ENCODE measurements at regions not wholly inside any gene's neighbourhood (a gene's known extent, or its start where the extent isn't known, plus 50 kb on each side); places are given as distances from the start of the nearest gene placed in this dataset.
"Not testable (repeated sequence)": the region's sequence is repeated elsewhere in the genome, so short reads cannot be mapped to it uniquely, and the experiment has no call there.

DNA sequence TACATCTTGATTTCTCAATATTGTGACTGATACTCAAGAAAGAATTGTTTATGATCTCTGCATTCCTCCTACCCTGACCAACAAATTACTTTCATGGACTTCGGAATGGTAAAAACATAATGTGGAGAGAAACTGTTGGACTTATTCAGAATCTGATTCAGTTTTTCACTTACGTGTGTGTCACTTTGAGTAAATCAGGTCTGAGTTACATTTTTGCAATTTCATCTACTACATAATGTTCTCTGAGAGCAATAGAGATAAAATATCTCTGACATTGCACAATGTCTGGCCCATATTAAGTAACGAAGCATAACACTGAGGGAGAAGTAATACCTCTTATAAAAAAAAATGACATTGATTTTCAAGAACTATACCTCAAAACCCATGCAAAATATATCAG is 1337.9 kb upstream of the CHAC2 start:
- ChIA-PET POLR2A (no interaction called here), CTCF (no interaction called here)
- Mint-ChIP-seq H3K4me3 (no peak overlapping the region), H3K27ac (no peak overlapping the region), H3K9me3 (peaks cover 0 to 24% (median 0%) of the 10 kb centered on the region in 5 donors), H3K27me3 (no peaks in the 10 kb centered on the region), H3K4me1 (no peaks in the 10 kb centered on the region), H3K36me3 (no peaks in the 10 kb centered on the region)
- Histone ChIP-seq H3K4me1 (ENCODE audit: insufficient read depth, low read length) (no peaks in the 10 kb centered on the region), H3K27me3 (ENCODE audit: insufficient read depth, low read length, poor library complexity, severe bottlenecking) (no peaks in the 10 kb centered on the region), H3K27ac (ENCODE audit: low read depth, low read length) (no peak overlapping the region), H3K9me3 (ENCODE audit: low read length) (no peaks in the 10 kb centered on the region), H3K36me3 (ENCODE audit: insufficient read depth, low read length) (no peaks in the 10 kb centered on the region), H3K4me3 (ENCODE audit: low read length) (no peak overlapping the region)
- no peak for DNase-seq

DNA sequence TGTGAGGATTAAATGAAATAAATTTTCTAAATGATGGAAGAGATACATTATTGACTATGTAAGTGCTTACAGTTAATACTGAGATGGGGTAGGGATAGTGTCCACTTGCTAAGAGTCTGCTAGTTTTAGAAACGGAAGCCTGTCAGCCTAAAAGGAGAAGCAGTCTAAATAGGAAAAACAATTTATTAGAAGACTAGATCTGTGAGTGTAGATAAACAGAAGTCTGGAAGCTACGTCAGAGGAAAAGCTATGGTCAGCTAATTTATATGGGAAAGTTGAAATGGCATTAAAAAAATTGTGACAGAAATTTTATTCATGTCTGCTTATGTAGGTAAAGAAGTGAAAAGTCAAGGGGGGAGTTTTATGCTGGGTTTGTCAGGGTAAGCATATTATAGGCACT is 1338.4 kb upstream of the CHAC2 start:
- ChIA-PET CTCF (no interaction called here), POLR2A (no interaction called here)
- no peak overlapping the region for H3K27ac Mint-ChIP-seq
- no peaks in the 10 kb centered on the region for H3K27me3 ChIP-seq (ENCODE audit: insufficient read depth, low read length, poor library complexity, severe bottlenecking)
- peaks cover 0 to 24% (median 0%) of the 10 kb centered on the region in 5 donors for H3K9me3 Mint-ChIP-seq
- no peaks in the 10 kb centered on the region for H3K9me3 ChIP-seq (ENCODE audit: low read length)
- no peaks in the 10 kb centered on the region for H3K36me3 Mint-ChIP-seq
- no peak overlapping the region for H3K27ac ChIP-seq (ENCODE audit: low read depth, low read length)
- H3K4me3 Mint-ChIP-seq = no peak overlapping the region
- H3K4me1 Mint-ChIP-seq = no peaks in the 10 kb centered on the region
- no peaks in the 10 kb centered on the region for H3K27me3 Mint-ChIP-seq
- no peak for DNase-seq
- H3K4me1 ChIP-seq (ENCODE audit: insufficient read depth, low read length) = no peaks in the 10 kb centered on the region
- no peak overlapping the region for H3K4me3 ChIP-seq (ENCODE audit: low read length)
- H3K36me3 ChIP-seq (ENCODE audit: insufficient read depth, low read length) = no peaks in the 10 kb centered on the region

DNA sequence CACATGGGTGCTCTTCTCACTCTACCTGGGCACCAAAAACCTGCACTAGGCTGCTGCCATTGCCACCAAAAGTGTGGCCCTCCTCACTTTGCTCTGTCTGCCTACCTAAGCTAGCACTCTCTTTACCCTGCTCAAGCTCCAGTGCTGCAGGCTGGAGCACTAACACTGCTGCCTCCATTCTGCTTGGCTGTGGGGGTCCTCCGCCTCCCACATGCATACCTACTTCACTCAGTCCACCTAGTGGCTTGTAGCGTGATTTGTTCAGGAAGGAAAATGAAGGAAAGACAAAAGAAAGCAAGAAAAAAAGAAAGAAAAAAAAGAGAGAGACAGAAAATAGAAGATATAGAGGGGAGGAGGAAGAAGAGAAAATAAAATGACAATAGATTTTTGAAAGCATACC is 1339.4 kb upstream of the CHAC2 start:
- Mint-ChIP-seq H3K4me1 (no peaks in the 10 kb centered on the region), H3K27ac (no peak overlapping the region), H3K4me3 (no peak overlapping the region), H3K9me3 (peaks cover 0 to 27% (median 0%) of the 10 kb centered on the region in 5 donors), H3K36me3 (no peaks in the 10 kb centered on the region), H3K27me3 (no peaks in the 10 kb centered on the region)
- Histone ChIP-seq H3K36me3 (ENCODE audit: insufficient read depth, low read length) (no peaks in the 10 kb centered on the region), H3K4me3 (ENCODE audit: low read length) (no peak overlapping the region), H3K4me1 (ENCODE audit: insufficient read depth, low read length) (no peaks in the 10 kb centered on the region), H3K27me3 (ENCODE audit: insufficient read depth, low read length, poor library complexity, severe bottlenecking) (no peaks in the 10 kb centered on the region), H3K27ac (ENCODE audit: low read depth, low read length) (no peak overlapping the region), H3K9me3 (ENCODE audit: low read length) (no peaks in the 10 kb centered on the region)
- ChIA-PET POLR2A (no interaction called here), CTCF (no interaction called here)
- DNase-seq = no peak

DNA sequence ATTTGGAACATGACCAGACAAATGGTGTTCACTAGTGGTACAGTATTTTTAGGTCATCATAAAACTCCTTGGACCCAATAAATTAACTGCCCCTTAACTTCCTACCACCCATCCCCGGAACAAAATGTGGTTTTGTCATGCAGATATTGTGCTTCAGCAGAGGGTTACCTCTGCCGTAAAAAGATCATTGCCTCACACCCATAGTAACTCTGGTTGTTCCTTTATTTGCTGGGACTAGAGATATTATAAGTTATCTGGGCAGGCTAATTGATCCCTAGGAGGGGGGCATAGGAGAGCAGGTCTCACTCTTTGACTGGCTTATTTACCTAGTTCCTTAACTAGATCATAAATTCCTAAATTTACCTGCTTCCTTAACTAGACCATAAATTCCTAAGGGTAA is 1343.9 kb upstream of the CHAC2 start:
- no peaks in the 10 kb centered on the region for H3K9me3 ChIP-seq (ENCODE audit: low read length)
- Mint-ChIP-seq H3K27ac (no peak overlapping the region), H3K9me3 (peaks cover 2 to 16% (median 3%) of the 10 kb centered on the region in 5 donors), H3K36me3 (no peaks in the 10 kb centered on the region), H3K4me1 (no peaks in the 10 kb centered on the region), H3K4me3 (no peak overlapping the region), H3K27me3 (no peaks in the 10 kb centered on the region)
- H3K4me1 ChIP-seq (ENCODE audit: insufficient read depth, low read length) = no peaks in the 10 kb centered on the region
- H3K36me3 ChIP-seq (ENCODE audit: insufficient read depth, low read length) = no peaks in the 10 kb centered on the region
- ChIA-PET CTCF (no interaction called here), POLR2A (no interaction called here)
- H3K27ac ChIP-seq (ENCODE audit: low read depth, low read length) = no peak overlapping the region
- no peak overlapping the region for H3K4me3 ChIP-seq (ENCODE audit: low read length)
- no peaks in the 10 kb centered on the region for H3K27me3 ChIP-seq (ENCODE audit: insufficient read depth, low read length, poor library complexity, severe bottlenecking)
- DNase-seq = no peak

DNA sequence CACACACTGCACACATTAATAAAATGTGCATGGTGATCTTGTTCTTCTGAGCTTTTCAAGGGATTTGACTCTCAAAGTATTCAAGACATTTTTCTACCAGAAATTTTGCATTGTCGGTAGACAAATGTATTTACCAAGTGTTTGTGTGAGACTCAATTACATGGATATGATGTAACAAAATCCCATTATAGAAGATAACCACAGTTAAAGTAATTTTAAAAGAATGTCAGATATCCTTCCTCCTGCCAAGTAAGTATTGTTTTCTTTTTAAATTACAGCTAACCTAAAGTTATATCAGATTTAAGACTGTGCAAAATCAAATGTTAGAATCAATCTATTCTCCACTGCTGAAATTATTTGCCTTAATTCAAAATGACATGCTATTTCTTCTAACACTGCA is 1344.5 kb upstream of the CHAC2 start:
- H3K27ac ChIP-seq (ENCODE audit: low read depth, low read length) = no peak overlapping the region
- H3K36me3 ChIP-seq (ENCODE audit: insufficient read depth, low read length) = no peaks in the 10 kb centered on the region
- Mint-ChIP-seq H3K36me3 (no peaks in the 10 kb centered on the region), H3K27ac (no peak overlapping the region), H3K27me3 (no peaks in the 10 kb centered on the region), H3K4me3 (no peak overlapping the region), H3K9me3 (peaks cover 2 to 13% (median 5%) of the 10 kb centered on the region in 5 donors), H3K4me1 (no peaks in the 10 kb centered on the region)
- POLR2A ChIA-PET = no interaction called here
- no peak overlapping the region for H3K4me3 ChIP-seq (ENCODE audit: low read length)
- no peak for DNase-seq
- no peaks in the 10 kb centered on the region for H3K27me3 ChIP-seq (ENCODE audit: insufficient read depth, low read length, poor library complexity, severe bottlenecking)
- no peaks in the 10 kb centered on the region for H3K9me3 ChIP-seq (ENCODE audit: low read length)
- H3K4me1 ChIP-seq (ENCODE audit: insufficient read depth, low read length) = no peaks in the 10 kb centered on the region
- CTCF ChIA-PET = no interaction called here

DNA sequence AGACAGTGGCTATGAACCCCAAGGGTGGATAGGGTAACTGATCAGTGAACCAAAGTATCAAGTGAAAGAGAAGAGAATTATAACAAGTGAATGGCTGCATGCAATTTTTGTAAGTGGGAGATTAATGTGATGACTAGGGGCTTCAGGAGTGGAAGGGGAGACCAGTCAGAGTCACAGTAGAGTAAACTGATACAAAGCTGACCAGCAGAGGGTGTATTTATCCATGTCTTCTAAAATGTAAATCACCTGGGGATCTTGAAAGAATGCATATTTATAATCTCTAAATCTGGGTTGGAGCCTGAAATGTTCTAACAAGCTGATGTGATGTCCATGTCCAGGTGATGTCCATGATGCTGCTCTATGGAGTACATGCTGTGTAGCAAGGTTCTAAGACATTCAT is 1351.3 kb upstream of the CHAC2 start:
- ChIA-PET POLR2A (no interaction called here), CTCF (no interaction called here)
- no peak for DNase-seq
- no peak overlapping the region for H3K4me3 Mint-ChIP-seq
- H3K4me1 ChIP-seq (ENCODE audit: insufficient read depth, low read length) = no peaks in the 10 kb centered on the region
- no peak overlapping the region for H3K4me3 ChIP-seq (ENCODE audit: low read length)
- no peaks in the 10 kb centered on the region for H3K27me3 Mint-ChIP-seq
- no peaks in the 10 kb centered on the region for H3K9me3 ChIP-seq (ENCODE audit: low read length)
- H3K36me3 Mint-ChIP-seq = no peaks in the 10 kb centered on the region
- H3K4me1 Mint-ChIP-seq = no peaks in the 10 kb centered on the region
- no peak overlapping the region for H3K27ac ChIP-seq (ENCODE audit: low read depth, low read length)
- H3K27ac Mint-ChIP-seq = no peak overlapping the region
- peaks cover 2 to 13% (median 3%) of the 10 kb centered on the region in 5 donors for H3K9me3 Mint-ChIP-seq
- H3K27me3 ChIP-seq (ENCODE audit: insufficient read depth, low read length, poor library complexity, severe bottlenecking) = no peaks in the 10 kb centered on the region
- no peaks in the 10 kb centered on the region for H3K36me3 ChIP-seq (ENCODE audit: insufficient read depth, low read length)

DNA sequence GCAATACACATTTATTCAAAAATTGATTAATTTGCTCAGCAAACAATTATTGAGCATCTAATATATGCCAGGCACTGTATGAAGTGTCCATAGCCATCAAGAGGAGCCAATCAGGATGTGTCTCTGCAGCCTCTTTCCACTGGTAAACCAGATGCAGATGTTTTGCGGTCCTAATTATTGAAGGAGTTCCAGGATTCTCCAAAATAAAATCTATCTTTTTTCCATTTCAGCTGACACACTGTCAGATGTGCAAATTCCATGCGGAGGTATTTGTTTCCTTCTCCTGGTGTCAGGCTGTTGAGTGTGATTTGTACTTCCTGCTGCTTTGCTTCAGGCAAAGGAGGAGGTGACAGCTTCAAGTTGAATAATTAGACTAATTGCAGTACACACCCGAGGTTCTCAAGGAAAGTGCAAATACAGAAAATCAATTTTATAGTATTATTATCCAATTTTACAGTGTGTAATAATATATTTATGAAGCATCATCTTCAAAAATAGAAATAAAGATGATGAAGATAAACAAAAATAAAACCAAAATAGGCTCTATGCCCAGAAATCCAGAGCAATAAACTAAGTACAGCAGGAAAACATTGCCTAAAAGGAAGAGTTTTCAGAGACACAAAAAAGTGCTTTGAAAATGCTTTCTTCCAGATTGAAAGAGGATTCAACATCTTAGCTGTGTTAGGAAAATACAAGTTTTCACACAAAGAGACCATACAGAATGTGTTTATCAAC is 1352.9 kb upstream of the CHAC2 start:
- ChIA-PET POLR2A (no interaction called here), CTCF (no interaction called here)
- Histone ChIP-seq H3K36me3 (ENCODE audit: insufficient read depth, low read length) (no peaks in the 10 kb centered on the region), H3K9me3 (ENCODE audit: low read length) (no peaks in the 10 kb centered on the region), H3K4me1 (ENCODE audit: insufficient read depth, low read length) (no peaks in the 10 kb centered on the region), H3K27me3 (ENCODE audit: insufficient read depth, low read length, poor library complexity, severe bottlenecking) (no peaks in the 10 kb centered on the region), H3K27ac (ENCODE audit: low read depth, low read length) (no peak overlapping the region), H3K4me3 (ENCODE audit: low read length) (no peak overlapping the region)
- no peaks in the 10 kb centered on the region for H3K27me3 Mint-ChIP-seq
- H3K36me3 Mint-ChIP-seq = no peaks in the 10 kb centered on the region
- peaks cover 0 to 13% (median 0%) of the 10 kb centered on the region in 5 donors for H3K9me3 Mint-ChIP-seq
- DNase-seq = no peak
- H3K4me1 Mint-ChIP-seq = no peaks in the 10 kb centered on the region
- no peak overlapping the region for H3K27ac Mint-ChIP-seq
- H3K4me3 Mint-ChIP-seq = no peak overlapping the region

DNA sequence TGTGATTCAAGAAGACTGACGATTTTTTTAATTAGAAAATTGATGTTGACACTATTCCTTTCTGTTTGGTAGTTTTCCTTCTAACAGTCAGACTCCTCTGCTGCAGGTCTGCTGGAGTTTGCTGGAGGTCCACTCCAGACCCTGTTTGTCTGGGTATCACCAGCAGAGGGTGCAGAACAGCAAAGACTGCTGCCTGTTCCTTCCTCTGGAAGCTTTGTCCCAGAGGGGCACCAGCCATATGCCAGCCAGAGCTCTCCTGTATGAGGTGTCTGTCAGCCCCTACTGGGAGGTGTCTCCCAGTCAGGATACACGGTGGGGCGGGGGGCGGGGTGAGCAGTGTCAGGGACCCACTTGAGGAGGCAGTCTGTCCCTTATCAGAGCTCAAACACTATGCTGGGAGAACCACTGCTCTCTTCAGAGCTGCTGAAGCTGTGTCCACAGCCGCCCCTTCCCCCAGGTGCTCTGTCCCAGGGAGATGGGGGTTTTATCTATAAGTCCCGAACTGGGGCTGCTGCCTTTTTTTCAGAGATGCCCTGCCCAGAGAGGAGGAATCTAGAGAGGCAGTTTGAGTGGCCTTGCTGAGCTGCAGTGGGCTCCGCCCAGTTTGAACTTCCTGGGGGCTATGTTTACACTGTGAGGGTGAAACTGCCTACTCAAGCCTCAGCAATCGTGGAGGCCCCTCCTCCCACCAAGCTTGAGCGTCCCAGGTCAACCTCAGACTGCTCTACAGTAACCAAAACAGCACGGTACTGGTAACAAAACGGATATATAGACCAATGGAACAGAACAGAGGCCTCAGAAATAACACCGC is 1358.1 kb upstream of the CHAC2 start:
- H3K27me3 ChIP-seq (ENCODE audit: insufficient read depth, low read length, poor library complexity, severe bottlenecking); H3K27ac Mint-ChIP-seq; H3K4me3 Mint-ChIP-seq; H3K36me3 ChIP-seq (ENCODE audit: insufficient read depth, low read length); H3K27ac ChIP-seq (ENCODE audit: low read depth, low read length); H3K9me3 ChIP-seq (ENCODE audit: low read length); H3K4me3 ChIP-seq (ENCODE audit: low read length); H3K4me1 Mint-ChIP-seq; H3K36me3 Mint-ChIP-seq; H3K4me1 ChIP-seq (ENCODE audit: insufficient read depth, low read length); POLR2A ChIA-PET; CTCF ChIA-PET; DNase-seq; H3K27me3 Mint-ChIP-seq: not testable (repeated sequence)
- H3K9me3 Mint-ChIP-seq = peaks cover 3 to 26% (median 6%) of the 10 kb centered on the region in 5 donors

All from CD8-positive, alpha-beta memory T cell (primary cell).